A549 (cell line): ENCODE measurements at regions not wholly inside any gene's neighbourhood (a gene's known extent, or its start where the extent isn't known, plus 50 kb on each side); places are given as distances from the start of the nearest gene placed in this dataset.

Experiments used
- ATAC-seq, 2 experiments: fragments of 200-7000 bp in 1 of 2; fragments of >200 bp in 1 of 2; cut with Nextera tagmentation in 1 of 2; cut with Tn5 transposase in 1 of 2; 3 replicates each; pipeline versions ENCODE4 v1.8.0 to v1.9.1; 2018 to 2020; ENCODE audit warnings: mild to moderate bottlenecking in 1 of 2, moderate library complexity in 1 of 2
- CTCF ChIA-PET: fragments of 300-600 bp; sonication (Branson Sonifier 250); formaldehyde crosslinking; extraction: SDS; loops from one replicate; lab custom pipeline; 2021; ENCODE audit warnings: antibody characterized with exemption, inconsistent platforms; lab: Yijun Ruan, JAX
- POLR2A ChIA-PET: fragments of 350-600 bp; formaldehyde crosslinking; extraction: SDS; loops from one replicate; lab custom pipeline; 2021; ENCODE audit warnings: antibody characterized with exemption, inconsistent platforms; lab: Yijun Ruan, JAX
- DNase-seq, 2 experiments: peaks; one replicate each; pipeline versions ENCODE4 v3.0.0 to v3.0.0-alpha.2; 2011 to 2016; ENCODE audit warnings: low read depth in 1 of 2, low spot score in 1 of 2
- FAIRE-seq: peaks from 2 replicates; lab custom pipeline; 2011; peaks lifted over from hg19 to GRCh38; lab: Jason Lieb, UNC
- H3K27ac ChIP-seq, 2 experiments: fragments of >200 bp; sonication (Bioruptor Twin); formaldehyde crosslinking; 3 replicates each; pipeline ENCODE4 v1.5.1; 2016 to 2017
- H3K4me1 ChIP-seq: fragments of >200 bp; sonication (Bioruptor Twin); formaldehyde crosslinking; 3 replicates; pipeline ENCODE4 v1.6.1; 2016
- H3K4me2 ChIP-seq: fragments of >200 bp; sonication (Bioruptor Twin); formaldehyde crosslinking; 3 replicates; pipeline ENCODE4 v1.6.1; 2016
- H3K4me3 ChIP-seq: fragments of >200 bp; sonication (Bioruptor Twin); formaldehyde crosslinking; 3 replicates; pipeline ENCODE4 v1.5.1; 2016
- H3K9me3 ChIP-seq: fragments of >200 bp; sonication (Bioruptor Twin); formaldehyde crosslinking; 3 replicates; pipeline ENCODE4 v1.6.1; 2016
- CBX8 ChIP-seq: fragments of 200-600 bp; sonication (generic); IDR thresholded peaks from 2 replicates; pipeline ENCODE4 v1.6.1; 2016
- CEBPB ChIP-seq, 2 experiments: fragments of >200 bp in 1 of 2; sonication (Bioruptor Twin) in 1 of 2; formaldehyde crosslinking in 1 of 2; IDR thresholded peaks; 2 replicates each; pipeline ENCODE4 v1.6.1; 2012 to 2016
- CHD2 ChIP-seq: fragments of 150-350 bp; IDR thresholded peaks from 2 replicates; pipeline ENCODE4 v1.6.1; 2014; ENCODE audit warnings: low read length; ENCODE audit not compliant: partially characterized antibody
- ESRRA ChIP-seq: fragments of 150-350 bp; IDR thresholded peaks from 2 replicates; pipeline ENCODE4 v1.6.1; 2014; ENCODE audit warnings: mild to moderate bottlenecking, low read length, borderline replicate concordance
- FOSL2 ChIP-seq, 2 experiments: fragments of 450-650 bp in 1 of 2; fragments of >200 bp in 1 of 2; sonication (Bioruptor Twin) in 1 of 2; formaldehyde crosslinking; IDR thresholded peaks; 2 replicates each; pipeline versions ENCODE4 v1.5.0 to v1.6.1; 2016 to 2020; ENCODE audit warnings: mild to moderate bottlenecking in 1 of 2, moderate library complexity in 1 of 2
- HOXB13 ChIP-seq: fragments of 250-450 bp; sonication (Bioruptor Pico); IDR thresholded peaks from 2 replicates; pipeline ENCODE4 v1.5.0; 2020; ENCODE audit warnings: low read depth, mild to moderate bottlenecking, moderate library complexity
- KDM1A ChIP-seq: fragments of 200-600 bp; sonication (generic); IDR thresholded peaks from 2 replicates; pipeline ENCODE4 v1.6.1; 2016; ENCODE audit warnings: low read depth, mild to moderate bottlenecking
- MAZ ChIP-seq: fragments of 150-350 bp; IDR thresholded peaks from 2 replicates; pipeline ENCODE4 v1.6.1; 2014; ENCODE audit warnings: antibody characterized with exemption, low read depth, low read length, borderline replicate concordance
- MYC ChIP-seq: IDR thresholded peaks from 2 replicates; pipeline ENCODE4 v1.6.1; 2012; ENCODE audit warnings: mild to moderate bottlenecking, inconsistent platforms, low read length, improper control_type of control experiment, borderline replicate concordance
- RNF2 ChIP-seq: fragments of 200-600 bp; sonication (generic); IDR thresholded peaks from 2 replicates; pipeline ENCODE4 v1.6.1; 2016; ENCODE audit warnings: low read depth, mild to moderate bottlenecking, antibody characterized with exemption, moderate library complexity, borderline replicate concordance
- ZC3H11A ChIP-seq: fragments of 450-650 bp; IDR thresholded peaks from 2 replicates; pipeline ENCODE4 v1.6.1; 2014; ENCODE audit warnings: antibody characterized with exemption, mild to moderate bottlenecking
- ZNF302 ChIP-seq: fragments of 250-450 bp; sonication (Bioruptor Pico); IDR thresholded peaks from 2 replicates; pipeline ENCODE4 v1.9.0; 2021; ENCODE audit warnings: inconsistent platforms, mild to moderate bottlenecking, moderate library complexity
- WGBS: methylation state at CpG from one replicate; pipeline ENCODE4 v1.1.6; 2017; ENCODE audit errors: missing lambda C conversion rate; 5-methylcytosine and 5-hydroxymethylcytosine counted together
- TF ChIP-seq, protein P1 (sequence below): fragments of >200 bp; sonication (Bioruptor Twin); formaldehyde crosslinking; IDR thresholded peaks from 3 replicates; pipeline ENCODE4 v1.6.1; 2016
- TF ChIP-seq, protein P2 (sequence below): fragments of 250-450 bp; sonication (Bioruptor Pico); IDR thresholded peaks from 2 replicates; pipeline ENCODE4 v1.5.0; 2021; ENCODE audit warnings: mild to moderate bottlenecking, moderate library complexity, borderline replicate concordance
- TF ChIP-seq, protein P3 (sequence below): fragments of 200-600 bp; sonication (generic); IDR thresholded peaks from 2 replicates; pipeline ENCODE4 v1.6.1; 2016; ENCODE audit warnings: antibody characterized with exemption, mild to moderate bottlenecking, moderate library complexity
- TF ChIP-seq, protein P4 (sequence below): IDR thresholded peaks from 2 replicates; pipeline ENCODE4 v1.6.1; 2012
- TF ChIP-seq, protein P5 (sequence below): fragments of >200 bp; sonication (Bioruptor Twin); formaldehyde crosslinking; IDR thresholded peaks from 3 replicates; pipeline ENCODE4 v1.5.1; 2016
- TF ChIP-seq, protein P6 (sequence below): fragments of 150-350 bp; IDR thresholded peaks from 2 replicates; pipeline ENCODE4 v1.6.1; 2014; ENCODE audit warnings: low read depth, mild to moderate bottlenecking, low read length
- TF ChIP-seq, protein P7 (sequence below): IDR thresholded peaks from 2 replicates; pipeline ENCODE4 v1.6.1; 2012; ENCODE audit warnings: low read depth, borderline replicate concordance

DNA sequence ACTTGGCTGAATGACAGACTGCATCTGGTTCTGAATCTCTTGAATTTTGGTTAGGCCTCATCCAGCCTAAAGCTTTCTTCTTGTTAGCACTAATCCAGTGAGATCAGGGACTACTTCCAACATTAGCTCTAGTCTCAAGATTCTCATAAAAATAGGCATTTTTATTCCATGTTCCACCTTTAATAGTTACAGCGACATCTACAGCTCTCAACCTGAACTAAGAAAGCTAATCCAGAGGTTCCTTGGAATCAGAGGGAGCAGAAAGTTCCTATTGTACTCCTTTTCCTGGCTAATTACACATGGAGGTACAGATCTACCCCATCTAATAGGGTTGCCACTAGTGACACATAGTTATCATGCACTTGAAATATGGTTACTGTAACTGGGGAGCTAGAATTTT, 391.9 kb downstream of the RMST start:
- no peak overlapping the region for H3K27ac ChIP-seq
- POLR2A ChIA-PET = no interaction called here
- H3K4me2 ChIP-seq = no peak overlapping the region
- no peaks in the 10 kb centered on the region for H3K4me1 ChIP-seq
- CTCF ChIA-PET = no interaction called here
- 0% methylated on average over 1 of the region's 1 CpG for WGBS
- FAIRE-seq (no peak), ATAC-seq (no peak), DNase-seq (no peak)
- TF ChIP-seq MYC (no peak), RNF2 (no peak), FOSL2 (IDR thresholded peaks at IDR 0.05) (no peak), FOSL2 (CRISPR knock-in tag; IDR thresholded peaks at IDR 0.05) (no peak), CHD2 (no peak), HOXB13 (CRISPR knock-in tag) (no peak), KDM1A (no peak), ESRRA (no peak), ZC3H11A (no peak), ZNF302 (no peak), CEBPB (IDR thresholded peaks at IDR 0.05) (no peak), CBX8 (no peak), MAZ (no peak)
- TF ChIP-seq, protein P1, sequence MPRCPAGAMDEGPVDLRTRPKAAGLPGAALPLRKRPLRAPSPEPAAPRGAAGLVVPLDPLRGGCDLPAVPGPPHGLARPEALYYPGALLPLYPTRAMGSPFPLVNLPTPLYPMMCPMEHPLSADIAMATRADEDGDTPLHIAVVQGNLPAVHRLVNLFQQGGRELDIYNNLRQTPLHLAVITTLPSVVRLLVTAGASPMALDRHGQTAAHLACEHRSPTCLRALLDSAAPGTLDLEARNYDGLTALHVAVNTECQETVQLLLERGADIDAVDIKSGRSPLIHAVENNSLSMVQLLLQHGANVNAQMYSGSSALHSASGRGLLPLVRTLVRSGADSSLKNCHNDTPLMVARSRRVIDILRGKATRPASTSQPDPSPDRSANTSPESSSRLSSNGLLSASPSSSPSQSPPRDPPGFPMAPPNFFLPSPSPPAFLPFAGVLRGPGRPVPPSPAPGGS = no peak
- TF ChIP-seq, protein P2, sequence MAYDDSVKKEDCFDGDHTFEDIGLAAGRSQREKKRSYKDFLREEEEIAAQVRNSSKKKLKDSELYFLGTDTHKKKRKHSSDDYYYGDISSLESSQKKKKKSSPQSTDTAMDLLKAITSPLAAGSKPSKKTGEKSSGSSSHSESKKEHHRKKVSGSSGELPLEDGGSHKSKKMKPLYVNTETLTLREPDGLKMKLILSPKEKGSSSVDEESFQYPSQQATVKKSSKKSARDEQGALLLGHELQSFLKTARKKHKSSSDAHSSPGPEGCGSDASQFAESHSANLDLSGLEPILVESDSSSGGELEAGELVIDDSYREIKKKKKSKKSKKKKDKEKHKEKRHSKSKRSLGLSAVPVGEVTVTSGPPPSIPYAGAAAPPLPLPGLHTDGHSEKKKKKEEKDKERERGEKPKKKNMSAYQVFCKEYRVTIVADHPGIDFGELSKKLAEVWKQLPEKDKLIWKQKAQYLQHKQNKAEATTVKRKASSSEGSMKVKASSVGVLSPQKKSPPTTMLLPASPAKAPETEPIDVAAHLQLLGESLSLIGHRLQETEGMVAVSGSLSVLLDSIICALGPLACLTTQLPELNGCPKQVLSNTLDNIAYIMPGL = no peak
- TF ChIP-seq, protein P3, sequence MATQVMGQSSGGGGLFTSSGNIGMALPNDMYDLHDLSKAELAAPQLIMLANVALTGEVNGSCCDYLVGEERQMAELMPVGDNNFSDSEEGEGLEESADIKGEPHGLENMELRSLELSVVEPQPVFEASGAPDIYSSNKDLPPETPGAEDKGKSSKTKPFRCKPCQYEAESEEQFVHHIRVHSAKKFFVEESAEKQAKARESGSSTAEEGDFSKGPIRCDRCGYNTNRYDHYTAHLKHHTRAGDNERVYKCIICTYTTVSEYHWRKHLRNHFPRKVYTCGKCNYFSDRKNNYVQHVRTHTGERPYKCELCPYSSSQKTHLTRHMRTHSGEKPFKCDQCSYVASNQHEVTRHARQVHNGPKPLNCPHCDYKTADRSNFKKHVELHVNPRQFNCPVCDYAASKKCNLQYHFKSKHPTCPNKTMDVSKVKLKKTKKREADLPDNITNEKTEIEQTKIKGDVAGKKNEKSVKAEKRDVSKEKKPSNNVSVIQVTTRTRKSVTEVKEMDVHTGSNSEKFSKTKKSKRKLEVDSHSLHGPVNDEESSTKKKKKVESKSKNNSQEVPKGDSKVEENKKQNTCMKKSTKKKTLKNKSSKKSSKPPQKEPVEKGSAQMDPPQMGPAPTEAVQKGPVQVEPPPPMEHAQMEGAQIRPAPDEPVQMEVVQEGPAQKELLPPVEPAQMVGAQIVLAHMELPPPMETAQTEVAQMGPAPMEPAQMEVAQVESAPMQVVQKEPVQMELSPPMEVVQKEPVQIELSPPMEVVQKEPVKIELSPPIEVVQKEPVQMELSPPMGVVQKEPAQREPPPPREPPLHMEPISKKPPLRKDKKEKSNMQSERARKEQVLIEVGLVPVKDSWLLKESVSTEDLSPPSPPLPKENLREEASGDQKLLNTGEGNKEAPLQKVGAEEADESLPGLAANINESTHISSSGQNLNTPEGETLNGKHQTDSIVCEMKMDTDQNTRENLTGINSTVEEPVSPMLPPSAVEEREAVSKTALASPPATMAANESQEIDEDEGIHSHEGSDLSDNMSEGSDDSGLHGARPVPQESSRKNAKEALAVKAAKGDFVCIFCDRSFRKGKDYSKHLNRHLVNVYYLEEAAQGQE = no peak
- TF ChIP-seq, protein P4, sequence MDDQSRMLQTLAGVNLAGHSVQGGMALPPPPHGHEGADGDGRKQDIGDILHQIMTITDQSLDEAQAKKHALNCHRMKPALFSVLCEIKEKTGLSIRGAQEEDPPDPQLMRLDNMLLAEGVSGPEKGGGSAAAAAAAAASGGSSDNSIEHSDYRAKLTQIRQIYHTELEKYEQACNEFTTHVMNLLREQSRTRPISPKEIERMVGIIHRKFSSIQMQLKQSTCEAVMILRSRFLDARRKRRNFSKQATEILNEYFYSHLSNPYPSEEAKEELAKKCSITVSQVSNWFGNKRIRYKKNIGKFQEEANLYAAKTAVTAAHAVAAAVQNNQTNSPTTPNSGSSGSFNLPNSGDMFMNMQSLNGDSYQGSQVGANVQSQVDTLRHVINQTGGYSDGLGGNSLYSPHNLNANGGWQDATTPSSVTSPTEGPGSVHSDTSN = no peak
- TF ChIP-seq, protein P5, sequence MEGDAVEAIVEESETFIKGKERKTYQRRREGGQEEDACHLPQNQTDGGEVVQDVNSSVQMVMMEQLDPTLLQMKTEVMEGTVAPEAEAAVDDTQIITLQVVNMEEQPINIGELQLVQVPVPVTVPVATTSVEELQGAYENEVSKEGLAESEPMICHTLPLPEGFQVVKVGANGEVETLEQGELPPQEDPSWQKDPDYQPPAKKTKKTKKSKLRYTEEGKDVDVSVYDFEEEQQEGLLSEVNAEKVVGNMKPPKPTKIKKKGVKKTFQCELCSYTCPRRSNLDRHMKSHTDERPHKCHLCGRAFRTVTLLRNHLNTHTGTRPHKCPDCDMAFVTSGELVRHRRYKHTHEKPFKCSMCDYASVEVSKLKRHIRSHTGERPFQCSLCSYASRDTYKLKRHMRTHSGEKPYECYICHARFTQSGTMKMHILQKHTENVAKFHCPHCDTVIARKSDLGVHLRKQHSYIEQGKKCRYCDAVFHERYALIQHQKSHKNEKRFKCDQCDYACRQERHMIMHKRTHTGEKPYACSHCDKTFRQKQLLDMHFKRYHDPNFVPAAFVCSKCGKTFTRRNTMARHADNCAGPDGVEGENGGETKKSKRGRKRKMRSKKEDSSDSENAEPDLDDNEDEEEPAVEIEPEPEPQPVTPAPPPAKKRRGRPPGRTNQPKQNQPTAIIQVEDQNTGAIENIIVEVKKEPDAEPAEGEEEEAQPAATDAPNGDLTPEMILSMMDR = no peak
- TF ChIP-seq, protein P6, sequence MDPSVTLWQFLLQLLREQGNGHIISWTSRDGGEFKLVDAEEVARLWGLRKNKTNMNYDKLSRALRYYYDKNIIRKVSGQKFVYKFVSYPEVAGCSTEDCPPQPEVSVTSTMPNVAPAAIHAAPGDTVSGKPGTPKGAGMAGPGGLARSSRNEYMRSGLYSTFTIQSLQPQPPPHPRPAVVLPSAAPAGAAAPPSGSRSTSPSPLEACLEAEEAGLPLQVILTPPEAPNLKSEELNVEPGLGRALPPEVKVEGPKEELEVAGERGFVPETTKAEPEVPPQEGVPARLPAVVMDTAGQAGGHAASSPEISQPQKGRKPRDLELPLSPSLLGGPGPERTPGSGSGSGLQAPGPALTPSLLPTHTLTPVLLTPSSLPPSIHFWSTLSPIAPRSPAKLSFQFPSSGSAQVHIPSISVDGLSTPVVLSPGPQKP = no peak
- TF ChIP-seq, protein P7, sequence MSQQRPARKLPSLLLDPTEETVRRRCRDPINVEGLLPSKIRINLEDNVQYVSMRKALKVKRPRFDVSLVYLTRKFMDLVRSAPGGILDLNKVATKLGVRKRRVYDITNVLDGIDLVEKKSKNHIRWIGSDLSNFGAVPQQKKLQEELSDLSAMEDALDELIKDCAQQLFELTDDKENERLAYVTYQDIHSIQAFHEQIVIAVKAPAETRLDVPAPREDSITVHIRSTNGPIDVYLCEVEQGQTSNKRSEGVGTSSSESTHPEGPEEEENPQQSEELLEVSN = no peak
- no peak overlapping the region for H3K4me3 ChIP-seq
- no peaks in the 10 kb centered on the region for H3K9me3 ChIP-seq
